ENCODE measurements at regions not wholly inside any gene's neighbourhood (a gene's known extent, or its start where the extent isn't known, plus 50 kb on each side); places are given as distances from the start of the nearest gene placed in this dataset.

DNA sequence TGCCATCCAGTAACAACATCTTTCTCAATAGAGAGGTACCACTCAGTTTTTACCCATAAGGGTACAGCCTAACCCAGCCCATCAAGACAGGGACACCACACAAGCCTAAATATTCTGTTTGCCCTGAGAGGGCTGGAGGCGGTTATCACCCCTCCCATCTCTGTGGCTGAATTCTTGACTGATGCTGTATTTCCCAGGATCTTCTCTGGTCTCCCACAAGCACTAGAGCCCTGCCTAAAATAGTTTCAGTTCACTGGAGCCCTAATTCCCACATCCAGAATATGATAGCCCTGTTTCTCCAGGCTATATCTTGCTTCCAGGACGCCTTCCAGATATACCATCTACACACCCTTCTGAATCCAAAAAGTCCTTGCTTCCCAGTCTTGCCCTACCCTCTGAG lies 91.6 kb upstream of the NMU start (continued):
- no peak for TF ChIP-seq ZNF654 (tag by site-specific recombination; IDR thresholded peaks at IDR 0.05; ENCODE audit: low read depth)
- TF ChIP-seq, protein P1, sequence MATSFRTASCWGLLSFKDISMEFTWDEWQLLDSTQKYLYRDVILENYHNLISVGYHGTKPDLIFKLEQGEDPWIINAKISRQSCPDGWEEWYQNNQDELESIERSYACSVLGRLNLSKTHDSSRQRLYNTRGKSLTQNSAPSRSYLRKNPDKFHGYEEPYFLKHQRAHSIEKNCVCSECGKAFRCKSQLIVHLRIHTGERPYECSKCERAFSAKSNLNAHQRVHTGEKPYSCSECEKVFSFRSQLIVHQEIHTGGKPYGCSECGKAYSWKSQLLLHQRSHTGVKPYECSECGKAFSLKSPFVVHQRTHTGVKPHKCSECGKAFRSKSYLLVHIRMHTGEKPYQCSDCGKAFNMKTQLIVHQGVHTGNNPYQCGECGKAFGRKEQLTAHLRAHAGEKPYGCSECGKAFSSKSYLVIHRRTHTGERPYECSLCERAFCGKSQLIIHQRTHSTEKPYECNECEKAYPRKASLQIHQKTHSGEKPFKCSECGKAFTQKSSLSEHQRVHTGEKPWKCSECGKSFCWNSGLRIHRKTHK (tag by site-specific recombination; IDR thresholded peaks at IDR 0.05) = no peak
- TF ChIP-seq ZNF366 (tag by site-specific recombination; conservative IDR thresholded peaks at IDR 0.05) = no peak
- TF ChIP-seq ZNF596 (tag by site-specific recombination; IDR thresholded peaks at IDR 0.05) = no peak
- TF ChIP-seq, protein P2, sequence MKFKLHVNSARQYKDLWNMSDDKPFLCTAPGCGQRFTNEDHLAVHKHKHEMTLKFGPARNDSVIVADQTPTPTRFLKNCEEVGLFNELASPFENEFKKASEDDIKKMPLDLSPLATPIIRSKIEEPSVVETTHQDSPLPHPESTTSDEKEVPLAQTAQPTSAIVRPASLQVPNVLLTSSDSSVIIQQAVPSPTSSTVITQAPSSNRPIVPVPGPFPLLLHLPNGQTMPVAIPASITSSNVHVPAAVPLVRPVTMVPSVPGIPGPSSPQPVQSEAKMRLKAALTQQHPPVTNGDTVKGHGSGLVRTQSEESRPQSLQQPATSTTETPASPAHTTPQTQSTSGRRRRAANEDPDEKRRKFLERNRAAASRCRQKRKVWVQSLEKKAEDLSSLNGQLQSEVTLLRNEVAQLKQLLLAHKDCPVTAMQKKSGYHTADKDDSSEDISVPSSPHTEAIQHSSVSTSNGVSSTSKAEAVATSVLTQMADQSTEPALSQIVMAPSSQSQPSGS (tag by site-specific recombination; IDR thresholded peaks at IDR 0.05; ENCODE audit: low read depth) = no peak
- no peak for TF ChIP-seq ZNF184 (tag by site-specific recombination; IDR thresholded peaks at IDR 0.05)
- TF ChIP-seq, protein P3, sequence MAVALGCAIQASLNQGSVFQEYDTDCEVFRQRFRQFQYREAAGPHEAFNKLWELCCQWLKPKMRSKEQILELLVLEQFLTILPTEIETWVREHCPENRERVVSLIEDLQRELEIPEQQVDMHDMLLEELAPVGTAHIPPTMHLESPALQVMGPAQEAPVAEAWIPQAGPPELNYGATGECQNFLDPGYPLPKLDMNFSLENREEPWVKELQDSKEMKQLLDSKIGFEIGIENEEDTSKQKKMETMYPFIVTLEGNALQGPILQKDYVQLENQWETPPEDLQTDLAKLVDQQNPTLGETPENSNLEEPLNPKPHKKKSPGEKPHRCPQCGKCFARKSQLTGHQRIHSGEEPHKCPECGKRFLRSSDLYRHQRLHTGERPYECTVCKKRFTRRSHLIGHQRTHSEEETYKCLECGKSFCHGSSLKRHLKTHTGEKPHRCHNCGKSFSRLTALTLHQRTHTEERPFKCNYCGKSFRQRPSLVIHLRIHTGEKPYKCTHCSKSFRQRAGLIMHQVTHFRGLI (tag by site-specific recombination; IDR thresholded peaks at IDR 0.05) = no peak
- TF ChIP-seq ZFP3 (tag by site-specific recombination; IDR thresholded peaks at IDR 0.05; ENCODE audit: low read depth) = no peak

DNA sequence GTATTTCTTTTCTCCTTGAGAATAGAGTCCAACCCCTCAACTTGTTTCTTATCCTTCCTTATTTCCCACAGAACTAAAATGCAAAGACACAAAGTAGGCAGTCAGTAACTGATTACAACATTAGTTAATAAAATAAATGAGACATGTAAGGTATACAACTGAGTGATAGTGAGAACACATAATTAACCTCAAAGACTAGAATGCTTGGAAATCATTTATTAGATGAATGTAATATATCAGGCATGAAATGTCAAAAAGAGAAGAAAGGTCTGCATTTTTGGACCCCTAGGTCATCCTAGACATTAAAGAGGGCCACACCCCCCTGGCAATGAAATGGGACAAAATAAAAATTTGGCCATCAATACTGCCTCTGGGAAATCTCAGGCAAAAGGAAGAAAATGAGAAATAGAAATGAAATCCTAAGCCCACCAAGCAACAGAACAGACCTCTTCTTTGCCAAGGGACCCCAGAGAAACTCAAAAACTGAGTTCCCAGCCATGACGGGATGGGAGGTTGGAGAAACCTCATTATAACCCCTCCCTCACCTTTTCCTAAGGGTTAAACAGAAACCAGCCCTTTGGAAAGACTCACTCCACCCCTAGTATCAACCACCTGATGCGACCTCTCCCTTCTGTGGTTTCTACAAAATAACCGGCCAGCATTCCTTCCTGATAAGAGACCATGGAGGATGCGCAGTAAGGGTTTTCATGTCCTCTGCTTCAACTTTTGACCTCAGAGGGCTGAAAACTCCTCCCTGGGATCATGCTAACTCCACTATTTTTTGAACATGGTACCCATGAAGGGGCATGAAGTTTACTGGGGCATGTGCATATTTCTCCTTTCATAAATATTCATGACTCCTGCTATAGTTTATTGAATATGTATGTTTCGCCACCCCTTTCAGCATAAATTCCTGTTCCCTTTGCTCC lies 90.0 kb upstream of the EXOC1L start:
- POLR2A ChIA-PET = no interaction called here
- H3K4me1 ChIP-seq (ENCODE audit: control insufficient read depth, insufficient read depth, low read length) = no peaks in the 10 kb centered on the region
- no peaks in the 10 kb centered on the region for H3K9me3 ChIP-seq (ENCODE audit: control insufficient read depth, insufficient read depth, low read depth, low read length)
- CTCF ChIA-PET = interaction anchor here (0.7 kb wide), 1 partner anchor 288 kb away, joined by 3 read pairs; no protein-coding TSS in a partner anchor
- no peaks in the 10 kb centered on the region for H3K36me3 ChIP-seq (ENCODE audit: control insufficient read depth in 2 of 2, insufficient read depth in 1 of 2, low read length in 2 of 2)
- H3K4me3 ChIP-seq (ENCODE audit: low read depth, low read length) = no peak overlapping the region
- H3K27ac ChIP-seq (ENCODE audit: extremely low read depth, low read depth, low read length) = no peak overlapping the region
- TF ChIP-seq KLF1 (tag by site-specific recombination; IDR thresholded peaks at IDR 0.05) (peak; percentile 73), ZNF626 (tag by site-specific recombination; IDR thresholded peaks at IDR 0.05) (no peak), ZNF791 (tag by site-specific recombination; IDR thresholded peaks at IDR 0.05) (no peak)

DNA sequence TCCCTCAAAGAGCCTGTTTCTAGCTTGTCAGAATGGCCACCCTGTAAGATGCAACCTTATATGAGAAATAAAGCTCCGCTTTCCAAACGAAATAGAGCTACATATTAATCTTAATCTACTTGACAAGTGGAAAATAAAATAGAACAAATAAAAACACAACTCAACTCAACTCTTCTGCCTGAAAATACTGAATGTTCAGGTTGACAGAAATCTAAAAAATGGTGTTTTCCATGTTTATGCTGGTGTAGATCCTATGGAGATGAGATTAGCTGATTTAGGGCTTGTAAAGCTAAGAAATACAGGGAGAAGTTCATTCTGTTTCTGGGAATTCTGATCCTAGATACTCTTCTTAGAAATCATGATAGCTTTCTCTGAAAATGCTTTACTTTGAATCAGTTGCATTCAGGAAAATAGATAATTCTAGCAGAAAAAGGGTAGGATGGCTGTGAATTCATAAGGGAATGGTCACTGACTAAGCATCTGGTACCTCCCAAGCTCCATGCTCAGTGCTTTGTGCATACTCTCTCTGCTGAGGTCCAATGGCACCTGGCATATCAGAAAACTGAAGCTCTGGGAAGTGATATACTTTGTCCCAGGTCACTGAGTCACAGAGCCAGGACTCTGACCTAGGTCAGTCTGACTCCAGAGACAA lies 89.2 kb upstream of the EXOC1L start:
- H3K27ac ChIP-seq (ENCODE audit: extremely low read depth, low read depth, low read length) = no peak overlapping the region
- H3K4me3 ChIP-seq (ENCODE audit: low read depth, low read length) = no peak overlapping the region
- ChIA-PET POLR2A (no interaction called here), CTCF (interaction anchor here (0.7 kb wide), 1 partner anchor 288 kb away, joined by 3 read pairs; no protein-coding TSS in a partner anchor)
- H3K36me3 ChIP-seq (ENCODE audit: control insufficient read depth in 2 of 2, insufficient read depth in 1 of 2, low read length in 2 of 2) = no peaks in the 10 kb centered on the region
- H3K9me3 ChIP-seq (ENCODE audit: control insufficient read depth, insufficient read depth, low read depth, low read length) = no peaks in the 10 kb centered on the region
- H3K4me1 ChIP-seq (ENCODE audit: control insufficient read depth, insufficient read depth, low read length) = no peaks in the 10 kb centered on the region
- TF ChIP-seq, protein P2 (tag by site-specific recombination; IDR thresholded peaks at IDR 0.05; ENCODE audit: low read depth) = no peak
- TF ChIP-seq ZNF768 (tag by site-specific recombination; IDR thresholded peaks at IDR 0.05) (no peak), ZBTB48 (tag by site-specific recombination; IDR thresholded peaks at IDR 0.05) (no peak), ZNF16 (tag by site-specific recombination; IDR thresholded peaks at IDR 0.05; ENCODE audit: low read depth) (no peak), ZNF747 (tag by site-specific recombination; IDR thresholded peaks at IDR 0.05) (no peak), GFI1B (tag by site-specific recombination; IDR thresholded peaks at IDR 0.05) (no peak), ZNF530 (tag by site-specific recombination; IDR thresholded peaks at IDR 0.05; ENCODE audit: low read depth) (no peak), ZBTB7A (tag by site-specific recombination; IDR thresholded peaks at IDR 0.05; ENCODE audit: low read depth) (no peak), KLF1 (tag by site-specific recombination; IDR thresholded peaks at IDR 0.05) (no peak)
- TF ChIP-seq, protein P4, sequence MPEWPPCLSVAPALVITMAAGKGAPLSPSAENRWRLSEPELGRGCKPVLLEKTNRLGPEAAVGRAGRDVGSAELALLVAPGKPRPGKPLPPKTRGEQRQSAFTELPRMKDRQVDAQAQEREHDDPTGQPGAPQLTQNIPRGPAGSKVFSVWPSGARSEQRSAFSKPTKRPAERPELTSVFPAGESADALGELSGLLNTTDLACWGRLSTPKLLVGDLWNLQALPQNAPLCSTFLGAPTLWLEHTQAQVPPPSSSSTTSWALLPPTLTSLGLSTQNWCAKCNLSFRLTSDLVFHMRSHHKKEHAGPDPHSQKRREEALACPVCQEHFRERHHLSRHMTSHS (tag by site-specific recombination; IDR thresholded peaks at IDR 0.05) = no peak
- TF ChIP-seq, protein P5, sequence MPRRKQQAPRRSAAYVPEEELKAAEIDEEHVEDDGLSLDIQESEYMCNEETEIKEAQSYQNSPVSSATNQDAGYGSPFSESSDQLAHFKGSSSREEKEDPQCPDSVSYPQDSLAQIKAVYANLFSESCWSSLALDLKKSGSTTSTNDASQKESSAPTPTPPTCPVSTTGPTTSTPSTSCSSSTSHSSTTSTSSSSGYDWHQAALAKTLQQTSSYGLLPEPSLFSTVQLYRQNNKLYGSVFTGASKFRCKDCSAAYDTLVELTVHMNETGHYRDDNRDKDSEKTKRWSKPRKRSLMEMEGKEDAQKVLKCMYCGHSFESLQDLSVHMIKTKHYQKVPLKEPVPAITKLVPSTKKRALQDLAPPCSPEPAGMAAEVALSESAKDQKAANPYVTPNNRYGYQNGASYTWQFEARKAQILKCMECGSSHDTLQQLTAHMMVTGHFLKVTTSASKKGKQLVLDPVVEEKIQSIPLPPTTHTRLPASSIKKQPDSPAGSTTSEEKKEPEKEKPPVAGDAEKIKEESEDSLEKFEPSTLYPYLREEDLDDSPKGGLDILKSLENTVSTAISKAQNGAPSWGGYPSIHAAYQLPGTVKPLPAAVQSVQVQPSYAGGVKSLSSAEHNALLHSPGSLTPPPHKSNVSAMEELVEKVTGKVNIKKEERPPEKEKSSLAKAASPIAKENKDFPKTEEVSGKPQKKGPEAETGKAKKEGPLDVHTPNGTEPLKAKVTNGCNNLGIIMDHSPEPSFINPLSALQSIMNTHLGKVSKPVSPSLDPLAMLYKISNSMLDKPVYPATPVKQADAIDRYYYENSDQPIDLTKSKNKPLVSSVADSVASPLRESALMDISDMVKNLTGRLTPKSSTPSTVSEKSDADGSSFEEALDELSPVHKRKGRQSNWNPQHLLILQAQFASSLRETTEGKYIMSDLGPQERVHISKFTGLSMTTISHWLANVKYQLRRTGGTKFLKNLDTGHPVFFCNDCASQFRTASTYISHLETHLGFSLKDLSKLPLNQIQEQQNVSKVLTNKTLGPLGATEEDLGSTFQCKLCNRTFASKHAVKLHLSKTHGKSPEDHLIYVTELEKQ (tag by site-specific recombination; IDR thresholded peaks at IDR 0.05; ENCODE audit: borderline replicate concordance) = no peak
